Loucy (cell line): ENCODE measurements at regions not wholly inside any gene's neighbourhood (a gene's known extent, or its start where the extent isn't known, plus 50 kb on each side); places are given as distances from the start of the nearest gene placed in this dataset.

Source experiments
- EZH2phosphoT487 ChIP-seq: fragments of 200-600 bp; IDR thresholded peaks from 2 replicates; pipeline ENCODE4 v1.6.1; 2018; ENCODE audit warnings: antibody characterized with exemption, mild to moderate bottlenecking, moderate library complexity, borderline replicate concordance
- TF ChIP-seq, protein P1 (sequence below): fragments of 200-600 bp; sonication (generic); conservative IDR thresholded peaks from 2 replicates; pipeline ENCODE4 v1.5.1; 2014; ENCODE audit warnings: mild to moderate bottlenecking, antibody characterized with exemption, low read length

DNA sequence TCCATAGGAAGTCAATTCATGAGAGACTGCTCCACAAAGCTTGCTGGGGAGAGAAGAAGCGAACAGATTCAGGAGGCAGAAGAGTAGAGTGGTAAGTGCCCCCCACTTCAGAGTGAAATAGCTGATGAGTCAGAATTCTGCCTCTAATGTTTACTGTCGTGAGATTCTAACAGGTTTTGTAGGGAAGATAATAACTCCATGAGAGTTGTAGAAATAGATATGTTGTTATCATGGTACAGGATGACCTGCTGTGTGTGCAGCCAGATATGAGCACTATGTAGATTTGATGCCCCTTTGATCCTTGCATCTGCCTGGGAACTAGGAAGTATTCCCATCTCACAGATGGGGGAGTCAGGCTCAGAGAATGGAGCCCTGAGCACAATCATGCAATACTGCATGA, 502.4 kb upstream of the CDH11 start:
- TF ChIP-seq, protein P1, sequence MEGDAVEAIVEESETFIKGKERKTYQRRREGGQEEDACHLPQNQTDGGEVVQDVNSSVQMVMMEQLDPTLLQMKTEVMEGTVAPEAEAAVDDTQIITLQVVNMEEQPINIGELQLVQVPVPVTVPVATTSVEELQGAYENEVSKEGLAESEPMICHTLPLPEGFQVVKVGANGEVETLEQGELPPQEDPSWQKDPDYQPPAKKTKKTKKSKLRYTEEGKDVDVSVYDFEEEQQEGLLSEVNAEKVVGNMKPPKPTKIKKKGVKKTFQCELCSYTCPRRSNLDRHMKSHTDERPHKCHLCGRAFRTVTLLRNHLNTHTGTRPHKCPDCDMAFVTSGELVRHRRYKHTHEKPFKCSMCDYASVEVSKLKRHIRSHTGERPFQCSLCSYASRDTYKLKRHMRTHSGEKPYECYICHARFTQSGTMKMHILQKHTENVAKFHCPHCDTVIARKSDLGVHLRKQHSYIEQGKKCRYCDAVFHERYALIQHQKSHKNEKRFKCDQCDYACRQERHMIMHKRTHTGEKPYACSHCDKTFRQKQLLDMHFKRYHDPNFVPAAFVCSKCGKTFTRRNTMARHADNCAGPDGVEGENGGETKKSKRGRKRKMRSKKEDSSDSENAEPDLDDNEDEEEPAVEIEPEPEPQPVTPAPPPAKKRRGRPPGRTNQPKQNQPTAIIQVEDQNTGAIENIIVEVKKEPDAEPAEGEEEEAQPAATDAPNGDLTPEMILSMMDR, result no peak
- TF ChIP-seq EZH2phosphoT487, result no peak
